GM19238 (cell line): ENCODE measurements at regions not wholly inside any gene's neighbourhood (a gene's known extent, or its start where the extent isn't known, plus 50 kb on each side); places are given as distances from the start of the nearest gene placed in this dataset.
"Not testable (repeated sequence)": the region's sequence is repeated elsewhere in the genome, so short reads cannot be mapped to it uniquely, and the experiment has no call there.

Source experiments
- DNase-seq: peaks from one replicate; pipeline ENCODE4 v3.0.0; 2011; ENCODE audit warnings: low spot score; ENCODE audit not compliant: insufficient read length

GRCh38 chr1:98143403-98143802 lies 222.6 kb upstream of the DPYD start:
- DNase-seq = no peak

DNA sequence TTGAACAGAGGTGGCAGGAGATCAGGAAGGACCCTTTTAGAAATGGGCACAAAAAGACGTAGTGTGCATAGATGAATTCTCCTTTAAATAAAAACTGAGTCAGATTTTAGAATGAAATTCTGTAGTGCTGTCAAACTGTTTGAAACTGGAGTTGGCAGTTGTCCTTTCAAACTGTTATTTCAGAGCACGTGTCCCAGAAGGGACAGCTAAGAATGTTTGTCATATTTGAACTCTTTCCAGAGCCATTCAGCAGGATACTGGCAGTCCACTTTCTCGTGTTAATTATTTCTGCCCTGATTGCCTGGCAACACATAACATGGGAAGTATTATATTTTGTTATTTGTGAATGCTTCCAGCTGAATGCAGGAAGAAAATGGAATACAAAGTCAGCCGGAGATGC lies 212.3 kb upstream of the DPYD start:
- DNase-seq = no peak

- no peak for DNase-seq
Measured at GRCh38 chr1:98130408-98130807, 209.6 kb upstream of the DPYD start.

DNA sequence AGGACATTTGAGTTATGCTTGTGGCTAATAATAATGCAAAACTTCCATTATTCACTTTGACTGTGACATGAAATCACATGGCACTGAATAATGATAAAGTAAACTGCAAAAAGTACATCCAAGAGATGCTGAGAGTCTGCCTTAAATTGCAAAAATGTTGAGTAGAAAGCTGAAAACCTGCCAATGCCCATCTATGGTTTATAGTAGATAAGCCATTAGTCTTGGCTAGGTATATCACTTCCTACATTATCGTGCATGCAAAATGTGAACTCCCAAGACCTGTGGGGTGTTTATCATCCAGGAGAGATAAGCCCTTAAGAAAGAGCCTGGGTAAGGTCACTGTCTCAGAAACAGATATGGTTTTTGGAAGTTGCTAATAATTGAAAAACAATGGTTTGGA lies 208.7 kb upstream of the DPYD start:
- no peak for DNase-seq

- DNase-seq = no peak
Measured at GRCh38 chr1:98126740-98127139, 205.9 kb upstream of the DPYD start.

DNA sequence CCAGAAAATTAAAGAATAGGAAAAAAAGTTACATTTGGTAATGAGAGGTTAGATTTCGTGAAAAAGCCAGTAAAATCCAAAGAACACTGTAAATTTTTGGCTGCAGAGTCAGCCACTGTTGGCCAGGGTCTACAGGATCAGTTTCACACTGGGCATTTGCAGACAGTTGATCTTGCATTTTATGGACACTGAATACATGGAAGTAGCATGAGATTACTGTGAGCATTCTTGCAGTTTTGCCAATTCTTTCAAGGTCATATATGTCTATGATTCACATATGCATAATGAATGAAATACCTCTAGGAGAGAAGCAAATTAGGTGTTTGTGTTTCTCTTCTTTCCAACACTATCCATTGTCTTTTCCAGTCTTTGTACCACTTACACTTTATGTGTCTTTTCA lies 200.8 kb upstream of the DPYD start:
- DNase-seq = no peak

GRCh38 chr1:98119796-98120195 lies 199.0 kb upstream of the DPYD start:
- DNase-seq = no peak

GRCh38 chr1:98113811-98114210 lies 193.0 kb upstream of the DPYD start:
- no peak for DNase-seq

DNA sequence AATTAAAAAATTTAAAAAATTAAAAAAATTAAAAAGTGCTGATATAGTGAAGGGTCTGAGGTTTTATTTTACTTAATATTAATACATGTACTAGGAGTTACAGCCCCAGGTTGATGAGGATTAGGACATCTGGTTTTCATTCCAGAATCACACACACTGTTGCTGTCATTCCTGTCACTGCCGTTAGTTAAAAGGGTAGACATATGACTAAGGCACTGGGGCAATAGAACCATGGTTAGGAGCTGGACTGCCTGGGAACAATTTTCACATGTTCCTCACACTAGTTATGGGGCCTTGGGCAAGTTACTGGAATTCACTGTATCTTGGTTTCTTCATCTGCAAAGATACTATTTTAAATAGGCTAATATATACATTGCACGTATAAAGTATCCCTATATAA lies 191.8 kb upstream of the DPYD start:
- no peak for DNase-seq

DNA sequence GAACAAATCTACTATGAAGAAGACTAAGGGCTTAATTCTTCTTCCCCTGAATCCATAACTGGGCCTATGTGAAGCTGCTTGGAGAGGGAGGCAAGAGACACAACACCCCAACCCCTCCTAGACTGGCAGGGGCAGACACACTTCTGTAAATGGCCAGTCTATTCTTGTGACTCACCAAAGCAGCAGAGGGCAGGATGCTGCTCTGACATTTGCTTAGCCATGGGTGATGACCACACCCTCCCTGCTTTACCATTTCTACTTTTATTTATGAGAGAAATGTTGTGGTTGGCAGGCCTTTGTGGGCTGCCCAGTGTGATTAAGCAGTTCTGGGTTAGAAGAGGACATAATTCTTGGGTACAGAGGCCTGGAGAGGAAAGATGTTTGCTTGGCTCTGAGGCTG lies 189.8 kb upstream of the DPYD start:
- DNase-seq = no peak

DNA sequence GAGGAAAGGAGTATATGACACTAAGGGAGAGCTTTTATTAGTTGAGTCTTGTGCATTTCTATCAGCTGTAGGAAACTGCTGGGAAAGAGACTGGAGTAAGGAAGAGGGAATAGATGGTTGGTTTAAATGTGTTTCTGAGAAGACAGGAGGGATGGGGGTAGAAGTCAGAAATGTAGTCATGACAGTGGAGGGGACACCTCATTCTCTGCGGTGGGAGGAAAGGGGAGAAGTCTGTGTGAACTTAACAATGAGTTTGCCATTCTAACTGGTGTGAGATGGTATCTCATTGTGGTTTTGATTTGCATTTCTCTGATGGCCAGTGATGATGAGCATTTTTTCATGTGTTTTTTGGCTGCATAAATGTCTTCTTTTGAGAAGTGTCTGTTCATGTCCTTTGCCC lies 187.5 kb upstream of the DPYD start:
- DNase-seq = not testable (repeated sequence)

DNA sequence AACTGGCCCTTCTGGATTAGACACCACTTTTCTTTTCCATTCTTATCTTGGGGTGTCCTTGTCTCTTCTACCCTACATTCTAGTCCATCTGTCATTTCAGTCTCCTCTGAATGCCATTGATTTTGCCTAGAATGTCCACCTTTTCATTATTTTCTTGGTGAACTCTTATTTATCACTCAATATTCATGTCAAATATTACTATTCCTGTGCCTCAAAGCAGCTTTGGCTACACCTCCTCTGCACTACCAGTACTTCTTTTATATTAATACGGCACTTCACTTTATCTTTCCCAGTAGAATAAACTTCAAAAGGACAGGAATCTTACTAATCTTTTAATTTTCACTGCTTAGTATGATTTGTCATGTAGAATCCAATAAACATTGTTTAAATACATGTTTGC lies 186.4 kb upstream of the DPYD start:
- no peak for DNase-seq

DNA sequence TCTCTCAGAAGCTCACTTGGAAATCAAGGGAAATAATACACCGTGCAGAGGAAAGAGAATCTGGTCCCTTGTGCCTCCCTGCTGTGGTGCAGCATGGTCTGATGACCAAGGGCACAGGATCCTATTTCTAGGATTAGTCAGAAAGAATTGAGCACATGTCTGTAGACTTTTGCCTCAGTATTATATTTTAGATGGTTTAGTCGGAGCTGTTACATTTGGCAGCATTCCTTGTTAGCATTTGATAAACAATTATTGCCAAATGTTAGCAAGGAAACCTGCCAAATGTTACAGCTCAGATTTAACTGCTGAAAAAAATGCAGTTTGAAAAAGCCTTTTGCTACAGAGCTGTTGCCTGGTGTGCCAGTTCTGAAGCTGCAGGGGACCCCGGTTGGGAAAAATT lies 183.5 kb upstream of the DPYD start:
- DNase-seq = no peak

DNA sequence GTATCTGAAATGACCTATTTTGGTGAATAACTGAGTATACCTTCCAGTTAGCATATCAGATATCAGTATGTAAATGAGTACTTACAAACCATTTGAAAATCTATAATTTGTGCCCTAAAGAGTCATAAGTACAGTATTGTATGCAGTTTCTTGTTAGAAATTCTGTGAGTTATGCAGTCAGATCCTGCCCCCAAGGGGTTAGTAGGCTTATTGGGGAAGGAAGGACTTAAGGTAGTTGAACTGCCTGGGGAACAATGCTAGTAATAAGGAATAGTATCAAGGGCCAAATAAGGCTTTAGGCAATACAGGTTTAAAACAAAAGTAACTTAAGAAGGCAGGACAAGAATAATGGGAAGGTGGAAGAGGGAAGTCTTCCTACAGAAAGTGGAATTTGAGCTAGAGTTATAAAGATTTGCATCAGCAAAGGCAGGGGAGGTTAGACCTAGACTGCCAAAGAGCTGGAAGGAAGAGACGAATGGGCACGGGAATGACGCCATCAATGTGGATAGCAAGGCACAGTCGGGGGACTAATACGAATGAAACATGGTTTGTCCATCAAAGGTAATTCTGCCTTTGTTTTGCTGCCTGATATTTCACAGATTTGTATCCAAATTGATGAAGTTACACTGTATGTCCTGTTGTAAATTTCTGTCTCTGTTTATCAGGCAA lies 182.9 kb upstream of the DPYD start:
- no peak for DNase-seq

GRCh38 chr1:98102345-98103030 lies 181.7 kb upstream of the DPYD start:
- no peak for DNase-seq

- DNase-seq = no peak
Measured at GRCh38 chr1:98101364-98101763, 180.5 kb upstream of the DPYD start.

- DNase-seq = no peak
Measured at GRCh38 chr1:98099501-98099900, 178.7 kb upstream of the DPYD start.

GRCh38 chr1:98098473-98098872 lies 177.6 kb upstream of the DPYD start:
- DNase-seq = no peak

- no peak for DNase-seq
Measured at GRCh38 chr1:98090351-98090750, 169.5 kb upstream of the DPYD start.

DNA sequence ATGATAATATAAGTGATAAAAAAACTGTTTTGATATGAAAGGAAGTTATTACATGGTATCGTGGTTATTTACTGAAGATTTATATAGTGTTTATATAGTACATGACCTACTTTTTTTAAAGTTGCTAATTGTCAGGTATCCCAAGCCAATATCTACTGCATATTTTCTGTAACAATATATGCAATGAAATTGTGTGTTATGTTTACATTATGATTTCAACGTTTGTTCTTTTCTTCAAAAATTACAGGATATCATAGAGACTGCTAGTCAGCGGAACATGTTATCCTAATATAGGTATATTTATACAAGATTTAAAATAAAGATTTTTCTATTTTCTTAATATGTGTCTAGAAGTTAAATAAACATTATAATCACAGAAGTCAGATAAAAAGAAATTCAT lies 167.5 kb upstream of the DPYD start:
- DNase-seq = no peak

DNA sequence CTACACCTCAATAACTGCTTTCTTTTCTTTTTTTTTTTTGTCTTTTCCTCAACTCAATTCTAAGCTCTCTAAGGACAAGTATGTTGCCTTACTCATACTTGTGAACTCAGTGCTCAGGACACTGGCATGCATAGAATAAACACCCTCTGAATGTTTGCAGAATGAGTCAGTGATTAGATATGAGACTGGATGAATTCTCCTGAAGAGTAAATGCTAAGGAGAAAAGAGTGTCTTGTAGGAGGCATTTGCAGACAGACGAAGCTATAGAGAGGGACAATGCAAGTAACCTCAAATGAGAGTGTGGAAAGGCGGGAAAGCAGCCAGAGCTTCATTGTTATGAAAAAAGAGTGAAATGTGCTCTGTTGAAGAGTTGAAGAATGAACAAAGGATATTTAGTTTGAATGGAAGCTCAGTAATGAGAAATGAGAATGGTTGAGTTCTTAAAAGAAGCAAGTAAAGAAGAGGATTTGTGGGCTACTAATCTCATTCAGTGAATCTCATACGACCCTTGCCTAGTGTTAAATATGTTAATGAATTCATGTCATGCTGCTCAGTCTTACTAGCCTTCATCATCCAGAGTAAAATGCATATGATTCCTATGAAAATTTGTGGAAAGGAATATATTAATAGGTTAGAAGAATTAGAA lies 166.1 kb upstream of the DPYD start:
- DNase-seq = no peak

GRCh38 chr1:98086156-98086555 lies 165.3 kb upstream of the DPYD start:
- DNase-seq = no peak

DNA sequence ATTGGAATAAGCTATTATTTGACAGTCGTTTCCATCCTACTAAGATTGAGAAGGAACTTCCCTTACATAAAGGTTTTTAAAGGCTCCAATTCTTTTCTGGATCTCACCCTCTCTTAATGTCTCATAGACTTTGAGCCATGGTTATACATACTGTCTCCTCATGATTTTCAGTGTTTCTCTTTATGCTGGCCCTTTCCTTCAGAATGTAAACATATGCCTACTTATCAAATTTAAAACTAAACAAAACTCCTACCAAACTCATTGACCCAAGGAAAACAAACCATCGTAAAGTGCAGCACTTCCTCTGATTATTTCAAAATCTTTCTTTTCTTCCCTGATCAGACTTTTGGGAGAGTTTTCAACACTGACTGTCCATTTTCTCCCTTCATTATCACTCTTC lies 163.4 kb upstream of the DPYD start:
- no peak for DNase-seq
